Epithelial cell of esophagus (primary cell): ENCODE measurements at regions not wholly inside any gene's neighbourhood (a gene's known extent, or its start where the extent isn't known, plus 50 kb on each side); places are given as distances from the start of the nearest gene placed in this dataset.
A peak's percentile ranks its signal among the peaks of the same experiment; 100 is the strongest.

ENCODE experiments used
- DNase-seq: peaks from one replicate; pipeline ENCODE4 v3.0.0; 2010; ENCODE audit warnings: low read depth
- H3K4me3 ChIP-seq: 2 replicates; pipeline ENCODE4 v1.5.1; 2011; ENCODE audit warnings: mild to moderate bottlenecking, low read length, control low read depth
- TF ChIP-seq, protein P1 (sequence below): IDR thresholded peaks from 2 replicates; pipeline ENCODE4 v1.5.1; 2011; ENCODE audit warnings: low read depth, mild to moderate bottlenecking, low read length, control low read depth, inconsistent platforms; ENCODE audit not compliant: insufficient read depth; ENCODE audit errors: missing control alignments

DNA sequence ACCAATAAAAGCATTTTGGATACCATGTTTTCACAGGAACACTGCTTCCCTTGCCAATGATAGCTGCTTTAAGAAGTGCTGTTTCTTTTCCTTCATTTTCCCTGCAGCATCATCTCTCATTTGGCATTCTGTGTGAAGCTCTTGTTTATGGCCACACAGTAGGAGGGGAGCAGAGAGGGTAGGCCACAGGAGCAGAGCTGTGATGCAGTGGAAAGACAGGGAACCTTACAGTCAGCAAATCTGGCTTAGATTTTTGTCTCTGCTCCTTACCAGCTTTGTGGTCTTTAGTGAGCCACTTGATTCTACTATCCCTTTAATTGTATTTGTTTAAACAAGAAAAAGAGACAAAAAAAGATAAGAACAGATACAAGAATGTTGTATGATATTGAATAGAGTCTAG is 138.7 kb downstream of the RPL22L1 start:
- DNase-seq, result no peak
- H3K4me3 ChIP-seq, result no peak overlapping the region
- TF ChIP-seq, protein P1, sequence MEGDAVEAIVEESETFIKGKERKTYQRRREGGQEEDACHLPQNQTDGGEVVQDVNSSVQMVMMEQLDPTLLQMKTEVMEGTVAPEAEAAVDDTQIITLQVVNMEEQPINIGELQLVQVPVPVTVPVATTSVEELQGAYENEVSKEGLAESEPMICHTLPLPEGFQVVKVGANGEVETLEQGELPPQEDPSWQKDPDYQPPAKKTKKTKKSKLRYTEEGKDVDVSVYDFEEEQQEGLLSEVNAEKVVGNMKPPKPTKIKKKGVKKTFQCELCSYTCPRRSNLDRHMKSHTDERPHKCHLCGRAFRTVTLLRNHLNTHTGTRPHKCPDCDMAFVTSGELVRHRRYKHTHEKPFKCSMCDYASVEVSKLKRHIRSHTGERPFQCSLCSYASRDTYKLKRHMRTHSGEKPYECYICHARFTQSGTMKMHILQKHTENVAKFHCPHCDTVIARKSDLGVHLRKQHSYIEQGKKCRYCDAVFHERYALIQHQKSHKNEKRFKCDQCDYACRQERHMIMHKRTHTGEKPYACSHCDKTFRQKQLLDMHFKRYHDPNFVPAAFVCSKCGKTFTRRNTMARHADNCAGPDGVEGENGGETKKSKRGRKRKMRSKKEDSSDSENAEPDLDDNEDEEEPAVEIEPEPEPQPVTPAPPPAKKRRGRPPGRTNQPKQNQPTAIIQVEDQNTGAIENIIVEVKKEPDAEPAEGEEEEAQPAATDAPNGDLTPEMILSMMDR, result no peak

DNA sequence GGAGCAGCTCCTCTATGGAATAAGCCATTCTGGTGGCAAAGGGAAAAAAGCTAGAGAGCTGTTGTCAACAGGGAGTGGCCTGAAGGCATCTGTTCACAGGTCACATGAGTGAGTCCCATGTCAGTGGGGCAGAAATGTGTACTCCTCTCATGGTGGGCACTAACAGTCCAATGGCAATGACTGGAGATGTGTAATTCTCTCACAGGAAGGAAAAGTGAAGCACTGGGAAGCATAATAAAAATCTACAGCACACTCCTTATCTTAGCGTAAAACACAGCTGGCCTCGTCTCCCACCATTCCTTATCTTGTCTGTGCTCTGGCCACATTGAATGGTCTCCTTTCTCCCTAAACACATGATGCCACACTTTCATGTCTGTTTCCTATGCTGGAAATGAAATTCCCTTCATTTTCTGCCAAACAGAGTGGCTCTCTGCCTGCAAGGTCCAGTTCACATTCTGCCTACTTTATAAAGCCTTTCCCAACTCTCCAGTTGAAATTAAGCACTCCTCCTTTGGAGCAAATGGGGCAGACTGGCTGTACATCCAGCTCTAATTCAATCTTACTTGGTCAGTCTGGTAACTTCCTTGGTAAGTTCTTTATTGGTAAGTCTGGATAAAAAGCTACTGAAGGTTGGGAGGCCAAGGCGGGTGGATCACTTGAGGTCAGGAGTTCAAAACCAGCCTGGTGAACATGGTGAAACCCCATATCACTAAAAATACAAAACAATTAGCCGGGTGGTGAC is 139.8 kb downstream of the RPL22L1 start:
- no peak overlapping the region for H3K4me3 ChIP-seq
- DNase-seq, result no peak
- TF ChIP-seq, protein P1, result no peak

DNA sequence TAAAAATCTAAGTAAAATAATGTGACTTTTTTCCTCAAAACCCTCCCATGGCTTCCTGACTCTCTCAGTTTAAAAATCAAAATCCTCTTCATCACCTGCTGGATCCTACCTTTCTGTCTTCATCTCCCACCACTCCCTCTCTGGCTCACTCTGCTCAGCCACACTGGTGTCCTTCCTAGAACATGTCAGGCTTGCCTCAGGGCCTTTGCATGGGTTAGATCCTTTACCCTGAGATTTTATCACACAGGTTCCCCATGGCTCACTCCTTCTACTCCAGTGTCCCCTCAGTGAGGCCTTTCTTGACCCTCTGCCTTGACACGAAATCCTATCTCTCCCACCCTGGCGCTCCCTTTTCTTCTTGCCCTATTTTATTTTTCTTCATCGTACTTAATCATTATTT is 141.8 kb downstream of the RPL22L1 start:
- H3K4me3 ChIP-seq, result no peak overlapping the region
- TF ChIP-seq, protein P1, result no peak
- no peak for DNase-seq

DNA sequence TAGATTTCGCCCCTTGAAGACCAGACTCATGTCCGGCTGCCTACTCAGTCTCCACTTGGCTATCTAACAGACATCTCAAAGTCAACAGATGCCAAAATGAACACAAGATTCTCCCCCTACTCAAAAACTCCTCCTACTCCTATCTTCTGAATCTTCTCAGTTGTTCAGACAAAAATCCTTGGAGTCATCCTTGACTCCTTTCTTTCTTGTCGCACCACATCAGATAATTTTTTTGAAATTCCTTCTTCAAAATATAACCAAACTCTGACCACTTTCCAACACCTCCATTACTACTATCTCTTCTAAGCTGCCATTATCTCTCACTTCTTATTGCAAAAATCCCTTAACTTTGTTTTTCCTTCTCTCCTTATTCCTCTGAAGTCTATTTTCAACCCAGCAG is 141.9 kb upstream of the SLC7A14 start:
- TF ChIP-seq, protein P1, result no peak
- no peak overlapping the region for H3K4me3 ChIP-seq
- DNase-seq, result no peak

DNA sequence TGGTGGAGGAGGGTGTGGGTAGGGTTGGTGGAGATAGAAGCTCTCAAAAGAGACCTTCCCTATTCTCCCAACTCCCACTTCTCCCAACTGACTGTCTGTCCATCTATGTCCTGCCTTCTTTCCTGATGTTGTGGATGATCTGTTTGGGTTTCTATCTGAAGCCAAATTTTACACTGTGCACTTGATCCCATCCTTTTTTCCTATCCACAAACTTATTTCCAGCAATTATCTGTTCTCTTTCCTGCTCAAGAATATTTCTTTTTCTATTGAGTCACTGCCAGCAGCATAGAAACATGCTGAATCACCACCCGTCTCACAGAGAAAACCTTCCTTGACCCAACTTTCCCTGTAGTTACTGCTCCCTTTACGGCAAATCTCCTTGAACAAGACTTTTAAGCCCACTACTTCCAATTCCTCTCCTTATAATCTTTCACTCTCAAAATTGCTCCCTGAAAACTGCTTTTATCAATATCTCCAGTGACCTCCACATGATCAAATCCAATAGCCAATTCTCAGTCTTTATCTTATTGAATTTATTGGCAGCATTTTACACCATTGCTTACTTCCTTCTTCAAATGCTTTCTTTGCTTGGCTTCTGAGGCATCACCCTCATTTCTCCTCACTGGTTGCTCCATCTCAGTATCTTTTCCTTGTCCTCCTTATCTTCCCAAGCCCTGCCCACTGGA is 141.2 kb upstream of the SLC7A14 start:
- H3K4me3 ChIP-seq, result no peak overlapping the region
- peak; percentile 87 for DNase-seq
- TF ChIP-seq, protein P1, result no peak

DNA sequence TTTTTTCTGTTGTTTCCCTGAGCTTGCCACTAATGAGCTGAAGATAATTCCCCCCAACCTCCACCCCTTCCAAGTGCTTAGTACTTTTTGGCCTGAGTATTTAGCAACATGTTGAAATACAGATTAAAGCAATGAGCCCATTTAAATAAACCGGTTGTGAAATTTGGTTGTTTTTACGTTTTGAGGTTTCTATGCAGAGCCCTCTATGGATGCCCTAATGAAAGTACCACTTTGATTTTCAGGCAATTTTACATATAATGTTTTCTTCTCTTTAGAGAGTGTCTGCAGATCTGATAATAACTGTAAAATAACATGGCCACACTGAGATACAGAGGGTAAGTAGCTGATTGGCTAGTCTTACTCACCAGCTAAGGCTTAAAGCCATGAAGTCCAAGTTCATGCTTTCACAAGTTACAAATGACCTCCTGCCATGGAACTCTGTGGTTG is 139.4 kb upstream of the SLC7A14 start:
- DNase-seq, result no peak
- TF ChIP-seq, protein P1, result no peak
- H3K4me3 ChIP-seq, result no peak overlapping the region

DNA sequence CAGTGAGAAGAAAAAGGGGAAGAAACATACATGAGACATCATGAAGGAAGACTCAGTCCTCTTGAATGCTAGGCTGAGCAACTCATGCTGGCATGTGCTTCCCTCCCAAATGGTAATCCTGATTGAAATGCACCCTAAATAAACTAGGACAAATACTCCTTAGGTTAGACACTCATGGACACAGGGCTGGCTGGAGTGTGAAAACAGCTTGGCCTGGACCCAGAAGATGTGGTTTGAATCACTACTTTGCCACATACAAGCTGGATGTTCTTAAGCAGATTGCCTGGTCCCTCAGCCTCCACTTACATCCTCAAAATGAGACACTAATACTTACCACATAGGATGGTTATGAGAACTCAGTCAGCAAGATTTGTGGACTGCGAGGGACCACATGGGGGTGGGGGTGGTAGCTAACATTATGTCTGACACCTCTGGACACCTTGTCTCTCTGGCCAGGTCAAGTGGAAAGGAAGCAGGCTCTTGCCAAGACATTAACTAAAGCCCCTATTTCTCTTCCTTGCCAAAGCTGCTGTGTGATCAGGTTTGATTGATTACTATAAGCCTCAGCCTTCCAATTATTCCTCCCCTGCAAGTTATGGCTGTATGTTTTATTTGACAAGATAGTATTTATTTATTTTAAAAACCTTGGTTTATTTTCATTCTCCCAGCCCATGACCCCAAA is 138.9 kb upstream of the SLC7A14 start:
- TF ChIP-seq, protein P1, result no peak
- DNase-seq, result peak; percentile 47
- no peak overlapping the region for H3K4me3 ChIP-seq
